ENCODE measurements at regions not wholly inside any gene's neighbourhood (a gene's known extent, or its start where the extent isn't known, plus 50 kb on each side); places are given as distances from the start of the nearest gene placed in this dataset.

GRCh38 chr20:60378620-60379019 lies 420.4 kb downstream of the CDH26 start:
- H3K36me3 ChIP-seq = no peaks in the 10 kb centered on the region
- no peaks in the 10 kb centered on the region for H3K27me3 ChIP-seq (ENCODE audit: low read depth)
- DNase-seq = no peak
- H3K9me3 ChIP-seq (replicated peaks) = peaks cover 20% of the 10 kb centered on the region
- TF ChIP-seq CTCF (IDR thresholded peaks at IDR 0.05; ENCODE audit: borderline replicate concordance) = no peak
- intact Hi-C loops (cut with micrococcal nuclease) = no loop called here
- H3K4me3 ChIP-seq = no peak overlapping the region
- H3K27ac ChIP-seq (replicated peaks) = no peak overlapping the region
- H3K4me1 ChIP-seq = no peaks in the 10 kb centered on the region

GRCh38 chr20:60381643-60382400 lies 423.6 kb downstream of the CDH26 start:
- Histone ChIP-seq H3K27ac (replicated peaks) (no peak overlapping the region), H3K4me1 (no peaks in the 10 kb centered on the region), H3K36me3 (no peaks in the 10 kb centered on the region), H3K27me3 (ENCODE audit: low read depth) (no peaks in the 10 kb centered on the region), H3K9me3 (replicated peaks) (peaks cover 27% of the 10 kb centered on the region), H3K4me3 (no peak overlapping the region)
- intact Hi-C loops (cut with micrococcal nuclease) = no loop called here
- DNase-seq = no peak
- no peak for TF ChIP-seq CTCF (IDR thresholded peaks at IDR 0.05; ENCODE audit: borderline replicate concordance)

GRCh38 chr20:60389441-60389840 lies 431.2 kb downstream of the CDH26 start:
- no peak for DNase-seq
- H3K36me3 ChIP-seq = no peaks in the 10 kb centered on the region
- H3K27me3 ChIP-seq (ENCODE audit: low read depth) = peaks cover 4% of the 10 kb centered on the region
- no peaks in the 10 kb centered on the region for H3K4me1 ChIP-seq
- intact Hi-C loops (cut with micrococcal nuclease) = no loop called here
- H3K9me3 ChIP-seq (replicated peaks) = peaks cover 7% of the 10 kb centered on the region
- no peak for TF ChIP-seq CTCF (IDR thresholded peaks at IDR 0.05; ENCODE audit: borderline replicate concordance)
- H3K27ac ChIP-seq (replicated peaks) = no peak overlapping the region
- H3K4me3 ChIP-seq = no peak overlapping the region

GRCh38 chr20:60389882-60390281 lies 431.7 kb downstream of the CDH26 start:
- Histone ChIP-seq H3K9me3 (replicated peaks) (peaks cover 4% of the 10 kb centered on the region), H3K27ac (replicated peaks) (no peak overlapping the region), H3K36me3 (no peaks in the 10 kb centered on the region), H3K4me3 (no peak overlapping the region), H3K4me1 (no peaks in the 10 kb centered on the region), H3K27me3 (ENCODE audit: low read depth) (peaks cover 4% of the 10 kb centered on the region)
- DNase-seq = no peak
- intact Hi-C loops (cut with micrococcal nuclease) = no loop called here
- TF ChIP-seq CTCF (IDR thresholded peaks at IDR 0.05; ENCODE audit: borderline replicate concordance) = no peak

GRCh38 chr20:60395991-60396390 lies 437.8 kb downstream of the CDH26 start:
- Histone ChIP-seq H3K27ac (replicated peaks) (no peak overlapping the region), H3K9me3 (replicated peaks) (peaks cover 16% of the 10 kb centered on the region), H3K4me3 (no peak overlapping the region), H3K36me3 (no peaks in the 10 kb centered on the region), H3K27me3 (ENCODE audit: low read depth) (peaks cover 7% of the 10 kb centered on the region), H3K4me1 (no peaks in the 10 kb centered on the region)
- no peak for DNase-seq
- no peak for TF ChIP-seq CTCF (IDR thresholded peaks at IDR 0.05; ENCODE audit: borderline replicate concordance)
- intact Hi-C loops (cut with micrococcal nuclease) = no loop called here
